Thyroid gland (tissue), 4 donors: ENCODE measurements at regions not wholly inside any gene's neighbourhood (a gene's known extent, or its start where the extent isn't known, plus 50 kb on each side); places are given as distances from the start of the nearest gene placed in this dataset.

Source experiments
- CTCF ChIP-seq, 6 experiments: fragments of 200-600 bp in 3 of 6; fragments of 450-650 bp in 3 of 6; sonication (generic) in 3 of 6; IDR thresholded peaks; one replicate each; pipeline ENCODE4 v1.5.1; 2016 to 2019; ENCODE audit warnings: antibody characterized with exemption in 6 of 6, mild to moderate bottlenecking in 2 of 6, inconsistent platforms in 1 of 6, moderate library complexity in 1 of 6
- POLR2A ChIP-seq, 2 donors: fragments of 450-650 bp; IDR thresholded peaks; one replicate each; pipeline ENCODE4 v1.6.1; 2017; ENCODE audit warnings: antibody characterized with exemption in 2 of 2, mild to moderate bottlenecking in 2 of 2, moderate library complexity in 1 of 2

GRCh38 chr20:63098195-63098810 lies 91.5 kb upstream of the BHLHE23 start:
- TF ChIP-seq CTCF (IDR thresholded peaks at IDR 0.05) = no peak
- no peak for TF ChIP-seq POLR2A (IDR thresholded peaks at IDR 0.05)
